A673 (cell line): ENCODE measurements at regions not wholly inside any gene's neighbourhood (a gene's known extent, or its start where the extent isn't known, plus 50 kb on each side); places are given as distances from the start of the nearest gene placed in this dataset.

Source experiments
- BruUV-seq: library from RNA; stranded (reverse); fragments of 400-500 nt; replicated peaks from 2 replicates; lab custom pipeline; 2021; lab: Mats Ljungman, UMichigan
- CTCF ChIA-PET: fragments of 300-600 bp; sonication (Branson Sonifier 250); formaldehyde crosslinking; loops from one replicate; lab custom pipeline; 2022; ENCODE audit warnings: antibody characterized with exemption; lab: Charles Lee
- POLR2A ChIA-PET: fragments of 300-600 bp; sonication (Branson Sonifier 250); formaldehyde crosslinking; loops from one replicate; lab custom pipeline; 2022; ENCODE audit warnings: antibody characterized with exemption; ENCODE audit not compliant: low non-redundant PET; lab: Charles Lee
- DNase-seq: peaks from one replicate; pipeline ENCODE4 v3.0.0-alpha.2; 2015; ENCODE audit warnings: low spot score
- H3K27ac ChIP-seq: fragments of 200-600 bp; sonication (generic); 2 replicates; pipeline ENCODE4 v1.5.1; 2016; ENCODE audit warnings: mixed run types, low read depth, mild to moderate bottlenecking, mixed read lengths, antibody characterized with exemption, low read length; ENCODE audit not compliant: poor library complexity, severe bottlenecking
- H3K27me3 ChIP-seq: fragments of 200-600 bp; sonication (generic); replicated peaks from 2 replicates; pipeline ENCODE4 v1.6.1; 2017; ENCODE audit warnings: mixed run types, low read depth, mild to moderate bottlenecking, mixed read lengths, antibody characterized with exemption, low read length; ENCODE audit not compliant: insufficient read depth, poor library complexity
- H3K36me3 ChIP-seq: fragments of 200-600 bp; sonication (generic); 2 replicates; pipeline ENCODE4 v1.6.1; 2016; ENCODE audit warnings: mixed run types, mild to moderate bottlenecking, mixed read lengths, antibody characterized with exemption, low read length; ENCODE audit not compliant: insufficient read depth, poor library complexity, severe bottlenecking
- H3K4me1 ChIP-seq: fragments of 200-600 bp; sonication (generic); 2 replicates; pipeline ENCODE4 v1.6.1; 2017; ENCODE audit warnings: mixed run types, mild to moderate bottlenecking, mixed read lengths, antibody characterized with exemption, low read length; ENCODE audit not compliant: insufficient read depth, poor library complexity, severe bottlenecking
- H3K4me3 ChIP-seq: fragments of 200-600 bp; sonication (generic); 2 replicates; pipeline ENCODE4 v1.5.1; 2016; ENCODE audit warnings: low read depth, mixed run types, mild to moderate bottlenecking, mixed read lengths, low read length; ENCODE audit not compliant: poor library complexity, severe bottlenecking
- H3K9me3 ChIP-seq: fragments of 200-600 bp; sonication (generic); 2 replicates; pipeline ENCODE4 v1.6.1; 2016; ENCODE audit warnings: mixed run types, low read depth, mild to moderate bottlenecking, mixed read lengths, antibody characterized with exemption, low read length; ENCODE audit not compliant: poor library complexity, severe bottlenecking
- EZH2 ChIP-seq: fragments of 200-600 bp; sonication (generic); IDR thresholded peaks from 2 replicates; pipeline ENCODE4 v1.6.1; 2017; ENCODE audit warnings: borderline replicate concordance, low read depth, mild to moderate bottlenecking, mixed read lengths, antibody characterized with exemption, low read length; ENCODE audit not compliant: poor library complexity, severe bottlenecking
- intact Hi-C: fragments of 100-400 bp; cut with micrococcal nuclease; formaldehyde crosslinking; loops from one replicate; pipeline ENCODE4 v1.10.0; 2022; ENCODE audit not compliant: unreplicated experiment
- TF ChIP-seq, protein P1 (sequence below): fragments of 300-800, 200-600 bp; sonication (generic); conservative IDR thresholded peaks from 2 replicates; pipeline ENCODE4 v1.5.1; 2017; ENCODE audit warnings: low read depth, mild to moderate bottlenecking, antibody characterized with exemption, low read length, moderate library complexity, mixed read lengths

DNA sequence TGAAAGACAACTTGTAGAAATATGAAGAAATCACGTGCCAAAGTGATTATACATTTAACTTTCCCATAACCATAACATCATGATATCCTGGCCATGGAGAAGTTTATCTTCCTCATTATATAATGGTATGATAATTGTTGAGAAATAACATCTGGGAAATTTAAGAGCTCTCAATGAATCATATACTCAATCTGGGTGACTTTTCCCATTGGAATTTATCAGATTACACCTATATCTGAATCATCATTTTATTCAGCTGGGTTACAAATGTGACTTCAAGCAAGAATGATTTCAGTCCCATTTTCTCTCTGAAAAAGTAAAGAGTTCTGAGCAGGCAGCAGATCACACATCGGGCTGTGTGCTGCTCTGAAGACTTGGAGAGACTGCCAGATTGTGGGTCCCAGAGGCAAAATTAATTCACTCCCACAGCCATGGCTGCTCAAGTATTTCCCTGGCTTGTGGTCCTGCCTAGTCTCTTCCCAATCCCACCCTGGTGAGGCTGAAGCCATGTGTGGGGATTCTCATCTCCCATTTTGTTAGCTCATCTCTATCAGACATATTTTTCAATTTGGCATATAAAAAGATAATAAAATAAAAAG is 278.0 kb downstream of the MRPL39 start:
- no peak for DNase-seq
- no peak for TF ChIP-seq EZH2
- TF ChIP-seq, protein P1, sequence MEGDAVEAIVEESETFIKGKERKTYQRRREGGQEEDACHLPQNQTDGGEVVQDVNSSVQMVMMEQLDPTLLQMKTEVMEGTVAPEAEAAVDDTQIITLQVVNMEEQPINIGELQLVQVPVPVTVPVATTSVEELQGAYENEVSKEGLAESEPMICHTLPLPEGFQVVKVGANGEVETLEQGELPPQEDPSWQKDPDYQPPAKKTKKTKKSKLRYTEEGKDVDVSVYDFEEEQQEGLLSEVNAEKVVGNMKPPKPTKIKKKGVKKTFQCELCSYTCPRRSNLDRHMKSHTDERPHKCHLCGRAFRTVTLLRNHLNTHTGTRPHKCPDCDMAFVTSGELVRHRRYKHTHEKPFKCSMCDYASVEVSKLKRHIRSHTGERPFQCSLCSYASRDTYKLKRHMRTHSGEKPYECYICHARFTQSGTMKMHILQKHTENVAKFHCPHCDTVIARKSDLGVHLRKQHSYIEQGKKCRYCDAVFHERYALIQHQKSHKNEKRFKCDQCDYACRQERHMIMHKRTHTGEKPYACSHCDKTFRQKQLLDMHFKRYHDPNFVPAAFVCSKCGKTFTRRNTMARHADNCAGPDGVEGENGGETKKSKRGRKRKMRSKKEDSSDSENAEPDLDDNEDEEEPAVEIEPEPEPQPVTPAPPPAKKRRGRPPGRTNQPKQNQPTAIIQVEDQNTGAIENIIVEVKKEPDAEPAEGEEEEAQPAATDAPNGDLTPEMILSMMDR, result no peak
- Histone ChIP-seq H3K4me3 (no peak overlapping the region), H3K27me3 (no peaks in the 10 kb centered on the region), H3K4me1 (no peaks in the 10 kb centered on the region), H3K27ac (no peak overlapping the region), H3K36me3 (no peaks in the 10 kb centered on the region), H3K9me3 (no peaks in the 10 kb centered on the region)
- ChIA-PET POLR2A (no interaction called here), CTCF (no interaction called here)
- intact Hi-C loops, result no loop called here
- BruUV-seq, result no TSS peak

DNA sequence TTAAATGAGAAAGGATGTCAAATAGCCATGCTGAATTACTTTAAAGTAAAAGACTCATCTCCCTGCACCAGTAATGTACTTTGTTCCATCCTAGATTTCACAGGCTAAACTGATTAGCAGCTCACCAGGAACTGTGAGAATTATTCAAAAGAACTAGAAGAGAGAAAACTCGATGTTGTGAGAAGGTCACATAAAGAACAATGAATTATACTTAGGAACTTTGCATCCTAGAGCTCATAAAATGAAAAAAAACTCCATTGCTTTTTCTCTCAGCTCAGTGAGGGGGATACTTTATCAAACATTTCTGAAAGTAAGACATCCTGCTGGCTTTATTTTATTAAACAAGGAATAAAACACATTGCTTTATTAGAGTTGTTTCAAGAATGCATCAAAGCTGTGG is 278.5 kb downstream of the MRPL39 start:
- TF ChIP-seq, protein P1, result no peak
- TF ChIP-seq EZH2, result no peak
- Histone ChIP-seq H3K27me3 (no peaks in the 10 kb centered on the region), H3K9me3 (no peaks in the 10 kb centered on the region), H3K27ac (no peak overlapping the region), H3K4me1 (no peaks in the 10 kb centered on the region), H3K36me3 (no peaks in the 10 kb centered on the region), H3K4me3 (no peak overlapping the region)
- intact Hi-C loops, result no loop called here
- ChIA-PET POLR2A (no interaction called here), CTCF (no interaction called here)
- no TSS peak for BruUV-seq
- DNase-seq, result peak; percentile 2

GRCh38 chr21:25326181-25326580 is 281.1 kb downstream of the MRPL39 start:
- Histone ChIP-seq H3K27me3 (no peaks in the 10 kb centered on the region), H3K27ac (no peak overlapping the region), H3K9me3 (no peaks in the 10 kb centered on the region), H3K4me3 (no peak overlapping the region), H3K4me1 (no peaks in the 10 kb centered on the region), H3K36me3 (no peaks in the 10 kb centered on the region)
- no peak for DNase-seq
- no TSS peak for BruUV-seq
- ChIA-PET POLR2A (no interaction called here), CTCF (no interaction called here)
- intact Hi-C loops, result no loop called here
- no peak for TF ChIP-seq EZH2
- TF ChIP-seq, protein P1, result no peak
